PC-3 (cell line): ENCODE measurements at regions not wholly inside any gene's neighbourhood (a gene's known extent, or its start where the extent isn't known, plus 50 kb on each side); places are given as distances from the start of the nearest gene placed in this dataset.

Experiments
- CTCF ChIP-seq: fragments of 300-600 bp; sonication (generic); conservative IDR thresholded peaks from 2 replicates; pipeline ENCODE4 v1.5.1; 2017; ENCODE audit warnings: antibody characterized with exemption, low read depth, mild to moderate bottlenecking, low read length
- EZH2 ChIP-seq: fragments of 300-600 bp; sonication (generic); IDR thresholded peaks from one replicate; pipeline ENCODE4 v1.6.1; 2017; ENCODE audit warnings: antibody characterized with exemption, mild to moderate bottlenecking, low read length; ENCODE audit not compliant: unreplicated experiment

GRCh38 chr5:167452136-167452535 is 839.3 kb upstream of the WWC1 start:
- TF ChIP-seq CTCF = no peak
- TF ChIP-seq EZH2 = no peak
